Activated T-cell treated with anti-CD3 and anti-CD28 coated beads, Interleukin-2, amount 50 U/mL, for 72 hours (primary cell): ENCODE measurements at regions not wholly inside any gene's neighbourhood (a gene's known extent, or its start where the extent isn't known, plus 50 kb on each side); places are given as distances from the start of the nearest gene placed in this dataset.
A peak's percentile ranks its signal among the peaks of the same experiment; 100 is the strongest.
"Not testable (repeated sequence)": the region's sequence is repeated elsewhere in the genome, so short reads cannot be mapped to it uniquely, and the experiment has no call there.

Experiments
- ATAC-seq, 2 donors: fragments of 150-1000 bp; cut with Tn5 transposase; replicated peaks in 1 of 2; 2 replicates each; pipeline ENCODE4 v1.10.0; 2021; ENCODE audit warnings: moderate library complexity in 2 of 2, mild to moderate bottlenecking in 1 of 2
- DNase-seq, 2 donors: peaks; one replicate each; pipeline ENCODE4 v3.0.0; 2021 to 2022; ENCODE audit warnings: mixed read lengths in 1 of 2
- H3K27ac Mint-ChIP-seq: one replicate; pipeline ENCODE4 v1.8.0; 2022; ENCODE audit warnings: mild to moderate bottlenecking, moderate library complexity, mixed read lengths
- H3K27me3 Mint-ChIP-seq: one replicate; pipeline ENCODE4 v1.8.0; 2022; ENCODE audit warnings: low read depth, mixed read lengths
- H3K36me3 Mint-ChIP-seq, 2 donors: one replicate each; pipeline ENCODE4 v1.8.0; 2022; ENCODE audit warnings: mixed read lengths in 2 of 2, mild to moderate bottlenecking in 1 of 2; ENCODE audit not compliant: insufficient read depth in 2 of 2
- H3K4me1 Mint-ChIP-seq: one replicate; pipeline ENCODE4 v1.8.0; 2022; ENCODE audit warnings: low read depth, mixed read lengths
- H3K4me3 Mint-ChIP-seq, 2 donors: one replicate each; pipeline ENCODE4 v1.8.0; 2022; ENCODE audit warnings: mild to moderate bottlenecking in 2 of 2, mixed read lengths in 2 of 2, moderate library complexity in 2 of 2
- H3K9me3 Mint-ChIP-seq, 2 donors: one replicate each; pipeline ENCODE4 v1.8.0; 2022; ENCODE audit warnings: mixed read lengths in 2 of 2

DNA sequence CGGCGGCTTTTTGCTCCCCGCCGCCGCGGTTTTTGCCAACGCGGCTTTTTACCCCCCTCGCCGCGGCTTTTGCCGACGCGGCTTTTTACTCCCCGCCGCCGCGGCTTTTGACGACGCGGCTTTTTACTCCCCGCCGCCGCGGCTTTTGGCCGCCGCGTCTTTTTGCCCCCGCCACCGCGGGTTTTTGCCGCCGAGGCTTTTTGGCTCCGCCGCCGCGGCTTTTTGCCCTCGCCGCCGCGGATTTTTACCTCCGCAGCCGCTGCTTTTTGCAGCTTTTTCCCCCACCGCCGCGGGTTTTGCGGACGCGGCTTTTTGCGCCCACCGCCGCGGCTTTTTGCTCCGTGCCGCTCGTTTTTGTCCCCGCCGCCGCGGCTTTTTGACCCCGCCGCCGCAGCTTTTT is 1971.8 kb upstream of the TPTE start:
- H3K9me3 Mint-ChIP-seq, H3K27me3 Mint-ChIP-seq, H3K27ac Mint-ChIP-seq, H3K36me3 Mint-ChIP-seq, H3K4me1 Mint-ChIP-seq, H3K4me3 Mint-ChIP-seq, ATAC-seq, DNase-seq: not testable (repeated sequence)

DNA sequence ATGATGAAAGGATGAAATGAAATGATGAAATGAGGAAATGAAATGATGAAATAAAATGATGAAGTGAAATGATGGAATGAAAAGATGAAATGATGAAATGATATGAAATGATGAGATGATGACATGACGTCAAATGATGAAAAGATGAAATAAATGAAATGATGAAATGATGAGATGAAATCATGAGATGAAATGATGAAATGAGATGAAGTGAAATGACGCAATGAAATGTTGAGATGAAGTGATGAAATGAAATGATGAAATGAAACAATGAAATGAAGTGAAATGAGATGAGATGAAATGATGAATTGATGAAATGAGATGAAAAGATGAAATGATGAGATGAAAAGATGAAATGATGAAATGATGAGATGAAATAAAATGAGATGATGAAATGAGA is 1967.0 kb upstream of the TPTE start:
- H3K4me1 Mint-ChIP-seq, H3K36me3 Mint-ChIP-seq, DNase-seq, H3K9me3 Mint-ChIP-seq, H3K4me3 Mint-ChIP-seq, ATAC-seq, H3K27me3 Mint-ChIP-seq: not testable (repeated sequence)
- H3K27ac Mint-ChIP-seq: peak overlapping the region; percentile 3

DNA sequence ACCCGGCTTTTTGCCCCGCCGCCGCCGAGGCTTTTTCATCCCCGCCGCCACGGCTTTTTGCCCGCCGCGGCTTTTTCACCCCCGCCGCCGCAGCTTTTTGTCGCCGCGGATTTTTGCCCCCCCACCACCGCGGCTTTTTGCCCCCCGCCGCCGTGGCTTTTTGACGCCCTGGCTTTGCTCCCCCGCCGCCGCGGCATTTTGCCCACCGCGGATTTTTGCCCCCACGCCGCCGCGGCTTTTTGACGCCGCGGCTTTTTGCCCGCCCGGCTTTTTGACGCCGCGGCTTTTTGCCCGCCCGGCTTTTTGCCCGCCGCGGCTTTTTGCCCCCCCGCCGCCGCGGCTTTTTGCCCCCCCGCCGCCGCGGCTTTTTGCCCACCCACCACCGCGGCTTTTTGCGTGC is 1926.4 kb upstream of the TPTE start:
- H3K4me3 Mint-ChIP-seq, DNase-seq, H3K36me3 Mint-ChIP-seq, H3K9me3 Mint-ChIP-seq, H3K27ac Mint-ChIP-seq, H3K4me1 Mint-ChIP-seq, H3K27me3 Mint-ChIP-seq, ATAC-seq: not testable (repeated sequence)

DNA sequence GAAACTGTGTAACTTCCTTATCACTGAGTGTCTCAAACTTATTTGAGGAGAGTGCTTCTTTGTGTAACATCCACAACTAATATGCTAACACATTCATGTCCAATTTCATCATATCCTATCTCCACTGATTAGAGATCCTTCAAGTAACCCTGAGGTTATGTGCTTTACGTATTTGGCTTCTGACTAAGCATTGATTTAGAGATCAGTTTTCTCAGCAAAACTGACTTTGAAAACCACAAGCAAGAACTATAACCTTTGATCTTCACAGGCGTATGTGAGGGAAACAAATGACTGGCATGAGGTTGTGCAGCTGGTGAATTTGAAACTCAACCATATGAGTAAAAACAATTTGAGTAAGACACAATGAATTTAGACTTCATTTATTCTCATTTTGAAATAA is 1897.3 kb upstream of the TPTE start:
- not testable (repeated sequence) for H3K4me1 Mint-ChIP-seq, H3K36me3 Mint-ChIP-seq, H3K27me3 Mint-ChIP-seq, ATAC-seq, DNase-seq, H3K4me3 Mint-ChIP-seq, H3K9me3 Mint-ChIP-seq, H3K27ac Mint-ChIP-seq
